GM18870 (cell line): ENCODE measurements at regions not wholly inside any gene's neighbourhood (a gene's known extent, or its start where the extent isn't known, plus 50 kb on each side); places are given as distances from the start of the nearest gene placed in this dataset.
"Not testable (repeated sequence)": the region's sequence is repeated elsewhere in the genome, so short reads cannot be mapped to it uniquely, and the experiment has no call there.

ENCODE experiments used
- ATAC-seq: cut with Tn5 transposase; IDR thresholded peaks from one replicate; pipeline ENCODE4 v1.9.1; 2021; ENCODE audit warnings: moderate library complexity; ENCODE audit not compliant: unreplicated experiment

GRCh38 chr16:73426433-73427160, 378.7 kb upstream of the ZFHX3 start:
- no peak for ATAC-seq

DNA sequence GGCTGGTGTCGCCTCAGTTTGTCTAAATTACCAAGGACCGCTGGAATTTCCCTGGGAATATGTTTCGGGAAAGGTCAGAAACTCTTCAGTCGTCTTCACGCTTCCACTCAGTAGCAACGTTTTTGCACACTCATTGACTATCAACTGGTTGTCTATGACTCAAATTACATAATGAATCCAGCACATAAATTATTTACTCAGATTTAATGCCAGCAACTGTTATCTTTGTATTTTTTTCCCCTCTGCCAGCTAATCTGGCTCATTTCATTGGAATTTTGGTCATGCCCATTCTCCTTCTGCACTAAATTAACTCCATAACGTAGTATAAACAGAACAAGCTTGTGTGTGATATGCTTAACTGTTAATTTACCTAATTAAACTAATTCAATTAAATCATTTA, 372.7 kb upstream of the ZFHX3 start:
- no peak for ATAC-seq

- no peak for ATAC-seq
These were observed 372.3 kb upstream of the ZFHX3 start for GRCh38 chr16:73420244-73420643.

- ATAC-seq, result no peak
These were observed 370.8 kb upstream of the ZFHX3 start for GRCh38 chr16:73418691-73419090.

DNA sequence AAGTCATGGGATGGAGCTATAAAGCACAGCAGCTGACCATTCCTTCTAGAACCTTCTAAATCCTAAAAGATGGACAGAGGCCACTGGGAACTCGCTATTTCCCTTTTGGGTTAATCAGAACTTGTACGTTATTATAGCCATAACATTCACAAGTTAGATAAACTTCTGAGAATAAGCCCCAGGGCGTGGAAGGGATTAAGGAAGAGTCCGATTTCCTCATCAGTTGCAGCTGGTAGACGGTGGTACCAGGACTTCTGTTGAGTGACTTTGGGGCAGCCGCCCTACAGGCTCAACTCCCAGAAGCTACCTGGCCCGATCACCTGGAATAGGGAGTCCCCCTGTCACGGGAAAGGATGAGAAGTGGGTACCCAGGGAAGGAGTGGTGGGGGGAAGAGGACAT, 370.1 kb upstream of the ZFHX3 start:
- ATAC-seq, result no peak

DNA sequence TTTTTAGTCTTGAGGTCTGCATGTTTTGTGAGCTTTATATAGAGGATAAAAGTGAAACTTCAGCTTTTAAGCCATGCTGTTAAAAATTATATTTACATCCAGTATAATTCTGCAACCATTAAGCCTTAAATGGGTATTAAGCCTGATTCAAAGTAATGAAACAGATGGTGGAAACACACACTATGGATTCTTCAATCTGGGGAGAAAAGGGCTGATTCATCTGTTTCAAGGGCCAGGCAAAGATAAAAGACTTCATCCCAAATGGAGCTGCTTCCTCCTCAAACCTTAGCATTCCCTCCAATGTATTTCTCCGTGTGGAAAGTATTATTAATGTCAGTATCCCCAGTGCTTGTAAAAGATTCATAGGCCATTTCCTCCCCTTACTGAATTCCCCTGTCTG, 367.4 kb upstream of the ZFHX3 start:
- ATAC-seq, result no peak

DNA sequence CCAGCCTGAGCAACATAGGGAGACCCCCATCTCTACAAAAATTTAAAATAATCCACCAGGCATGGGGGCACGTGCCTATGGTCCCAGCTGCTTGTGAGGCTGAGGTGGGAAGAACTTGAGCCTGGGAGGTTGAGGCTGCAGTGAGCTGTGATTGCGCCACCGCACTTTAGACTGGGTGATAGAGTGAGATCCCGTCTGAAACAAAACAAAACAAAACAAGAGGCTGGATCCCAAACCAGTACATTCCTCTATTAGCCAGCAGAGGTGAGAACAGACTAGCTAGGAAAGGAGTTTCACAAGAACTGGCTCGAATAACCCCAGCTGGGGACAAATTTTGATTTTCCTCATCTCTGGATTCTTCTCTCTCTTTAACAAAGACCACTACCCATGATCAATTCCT, 366.7 kb upstream of the ZFHX3 start:
- no peak for ATAC-seq

DNA sequence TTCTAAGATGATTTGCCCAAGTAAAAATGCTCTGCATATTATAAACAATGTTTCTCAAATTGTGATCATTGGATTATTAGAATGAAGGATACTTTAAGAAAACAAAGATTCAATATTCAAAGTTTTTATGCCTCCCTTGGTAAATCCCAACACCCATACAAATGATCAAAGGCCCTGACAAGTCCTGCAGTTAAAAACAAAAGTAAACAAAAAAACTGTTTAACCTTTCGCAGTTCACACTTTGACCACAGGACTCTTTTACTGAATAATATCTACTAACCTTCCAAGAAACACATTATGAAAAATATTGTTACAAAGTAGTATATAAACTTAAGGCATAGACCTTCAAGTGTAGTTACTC, 365.9 kb upstream of the ZFHX3 start:
- ATAC-seq, result no peak

- ATAC-seq, result no peak
These were observed 365.3 kb upstream of the ZFHX3 start for GRCh38 chr16:73413091-73413829.

GRCh38 chr16:73412416-73412815, 364.5 kb upstream of the ZFHX3 start:
- no peak for ATAC-seq

DNA sequence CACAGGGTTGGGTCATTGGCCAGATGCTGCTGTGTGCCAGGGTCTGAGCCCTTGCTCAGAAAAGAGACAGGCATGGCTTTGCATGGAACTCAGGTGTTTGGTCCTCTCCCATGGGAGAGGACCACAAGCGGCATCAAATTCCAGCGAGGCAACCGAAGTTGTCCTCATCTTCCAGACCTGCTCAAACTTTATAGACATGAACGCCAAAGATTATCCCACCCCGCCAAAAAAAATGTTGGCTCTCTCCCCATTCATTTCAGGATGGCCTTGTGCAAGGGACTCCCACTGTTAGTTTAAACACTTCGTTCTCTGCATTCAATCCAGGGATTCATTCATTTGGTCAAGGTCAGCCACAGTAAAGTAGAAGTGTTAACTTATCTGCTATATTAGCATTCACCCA, 360.8 kb upstream of the ZFHX3 start:
- ATAC-seq, result no peak

DNA sequence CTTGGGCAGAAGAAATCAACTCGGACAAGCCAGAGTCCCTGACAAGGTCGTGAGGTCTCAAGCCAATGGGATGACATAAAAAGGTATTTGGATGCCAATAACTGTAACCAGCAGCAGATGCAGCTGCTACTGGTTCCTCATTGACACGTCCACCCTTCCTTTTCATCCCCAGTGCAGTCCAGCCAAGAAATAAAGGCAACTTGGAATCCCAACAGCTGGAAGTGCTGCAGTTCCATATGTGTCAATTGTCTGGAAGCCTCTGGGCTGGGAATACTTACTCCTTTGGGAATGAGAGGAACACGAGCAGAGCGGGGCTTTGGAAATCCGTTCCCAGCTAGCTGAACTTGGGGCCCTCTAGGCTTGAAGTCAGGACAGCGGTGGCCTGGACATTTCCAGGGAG, 360.4 kb upstream of the ZFHX3 start:
- no peak for ATAC-seq

DNA sequence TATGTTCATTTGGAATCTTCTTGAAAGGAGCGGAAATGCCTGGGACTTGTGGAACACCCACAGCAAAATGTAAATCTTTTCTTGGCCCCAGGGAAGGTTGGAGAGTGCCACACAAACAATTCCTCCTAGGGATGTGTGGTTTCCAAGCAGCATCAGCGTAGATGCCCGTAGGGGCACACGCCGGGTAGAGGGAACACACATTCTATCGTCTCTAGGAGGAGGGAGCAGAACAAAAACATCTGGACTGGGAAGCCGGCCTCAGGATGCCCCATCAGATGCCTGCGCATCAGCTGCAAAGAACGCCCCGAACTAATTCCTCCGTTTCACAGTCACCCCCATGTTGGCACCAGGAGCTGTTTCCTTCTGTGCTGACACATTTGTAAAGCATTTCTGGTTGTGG, 357.9 kb upstream of the ZFHX3 start:
- ATAC-seq, result no peak

DNA sequence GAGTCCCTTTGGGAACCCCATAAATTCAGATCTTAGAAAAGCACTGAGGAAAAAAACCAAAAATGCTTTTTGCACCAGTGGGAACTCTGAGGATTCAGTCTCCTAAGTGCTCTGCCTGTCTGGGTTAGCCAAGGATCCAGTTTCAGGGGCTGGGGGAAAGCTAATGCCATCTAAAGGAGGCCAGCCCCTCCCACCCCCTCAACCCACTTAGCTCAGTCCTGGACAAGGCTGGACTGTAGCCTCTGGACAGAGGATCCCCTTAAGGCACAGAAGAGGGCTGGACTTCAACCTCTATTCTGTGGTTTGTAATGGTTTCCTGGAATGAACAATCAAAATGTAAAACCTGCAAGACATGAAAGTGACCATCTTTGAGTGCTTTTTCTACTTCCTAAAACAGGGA, 356.1 kb upstream of the ZFHX3 start:
- no peak for ATAC-seq

- ATAC-seq, result no peak
These were observed 355.4 kb upstream of the ZFHX3 start for GRCh38 chr16:73403291-73403690.

DNA sequence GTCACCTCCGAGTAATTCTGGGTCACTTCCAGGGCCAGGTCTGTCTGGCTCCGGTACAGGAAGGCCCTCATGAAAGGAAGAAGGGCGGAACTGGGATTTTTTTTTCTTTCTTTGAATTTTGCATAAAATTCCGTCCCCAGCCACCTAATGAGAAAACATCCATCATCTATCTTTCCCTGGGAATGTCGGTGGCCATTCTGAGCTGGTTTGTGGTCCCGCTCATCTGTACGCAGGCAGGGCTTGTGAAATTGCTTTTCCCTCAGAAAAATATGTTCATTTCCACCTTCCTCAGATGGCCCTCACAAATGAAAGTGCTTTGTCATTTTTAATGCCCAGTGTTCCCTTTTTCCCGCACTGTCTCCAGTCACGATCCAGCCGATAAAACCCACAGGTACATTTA, 353.0 kb upstream of the ZFHX3 start:
- ATAC-seq, result no peak

DNA sequence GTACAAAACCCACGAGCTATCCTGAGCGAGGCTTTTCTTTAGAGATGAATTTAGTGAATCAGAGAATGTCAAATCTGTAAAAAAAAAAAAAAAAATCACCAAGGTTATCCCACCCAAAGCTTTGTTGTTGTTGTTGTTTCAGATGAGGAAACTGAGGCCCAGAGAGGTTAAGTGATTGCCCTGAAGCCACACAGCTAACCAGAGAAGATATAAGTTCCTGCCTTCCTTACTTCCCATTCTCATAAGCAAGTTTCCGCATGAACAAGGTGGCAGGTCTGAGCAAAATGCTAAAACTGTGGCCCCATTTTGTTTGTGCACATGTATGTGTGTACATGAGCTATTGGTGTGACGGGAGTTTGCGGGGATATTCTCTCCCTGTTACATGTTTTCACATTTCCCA, 352.1 kb upstream of the ZFHX3 start:
- no peak for ATAC-seq

- ATAC-seq, result no peak
These were observed 351.6 kb upstream of the ZFHX3 start for GRCh38 chr16:73399486-73399885.

- ATAC-seq, result not testable (repeated sequence)
These were observed 350.7 kb upstream of the ZFHX3 start for GRCh38 chr16:73398604-73399003.

- ATAC-seq, result no peak
These were observed 348.6 kb upstream of the ZFHX3 start for GRCh38 chr16:73396556-73396955.

DNA sequence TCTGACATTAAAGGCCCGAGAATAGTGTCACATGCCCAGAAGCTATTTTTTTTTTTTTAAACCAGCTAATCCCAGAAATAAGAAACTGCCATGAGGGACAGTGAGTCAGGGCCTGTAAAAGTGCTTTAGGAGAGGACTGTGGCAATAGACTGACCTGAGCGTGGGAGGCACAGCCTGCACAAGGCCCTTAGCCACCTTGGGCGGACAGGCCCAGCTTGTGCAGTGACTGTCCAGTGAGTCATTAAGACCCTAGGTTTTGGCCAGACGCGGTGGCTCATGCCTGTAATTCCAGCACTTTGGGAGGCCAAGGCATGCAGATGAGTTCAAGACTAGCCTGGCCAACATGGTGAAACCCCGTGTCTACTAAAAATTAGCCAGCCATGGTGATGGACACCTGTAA, 343.0 kb upstream of the ZFHX3 start:
- ATAC-seq, result no peak

DNA sequence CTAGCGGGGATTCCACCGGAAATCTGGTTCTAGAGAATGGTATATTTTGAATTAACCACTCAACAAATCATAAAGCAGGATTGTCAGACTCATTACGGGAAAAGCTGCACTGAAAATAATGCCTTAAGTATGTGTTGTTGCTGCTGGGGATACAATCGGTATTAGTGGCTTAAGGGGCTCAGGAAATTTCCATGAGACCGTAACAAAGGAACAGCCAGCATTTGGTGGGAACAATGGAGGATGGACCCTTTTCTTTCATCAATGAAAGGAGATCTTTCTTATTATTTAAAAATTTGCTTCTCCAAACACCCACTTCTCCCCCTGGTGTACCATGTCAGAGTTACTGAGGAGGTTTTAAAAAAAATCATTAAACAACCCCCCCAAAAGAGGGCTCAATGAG, 342.6 kb upstream of the ZFHX3 start:
- no peak for ATAC-seq

DNA sequence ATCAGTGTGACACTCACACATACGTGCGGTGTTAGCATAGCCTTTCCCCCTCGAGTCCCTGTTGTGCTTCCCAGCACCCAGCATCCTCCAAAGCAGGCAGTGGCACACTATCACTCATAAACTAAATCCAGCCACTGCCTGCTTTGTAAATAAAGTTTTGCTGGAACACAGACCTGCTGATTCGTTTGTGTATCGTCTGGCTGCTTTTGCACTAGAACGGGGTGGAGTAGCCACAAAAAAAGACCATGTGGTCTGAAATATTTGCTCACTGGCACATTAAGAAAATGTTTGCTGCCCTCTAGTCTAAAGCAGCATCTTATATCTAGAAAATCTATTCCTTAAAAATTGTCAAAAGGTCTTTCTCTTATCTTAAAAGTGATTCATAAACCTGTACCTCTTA, 341.2 kb upstream of the ZFHX3 start:
- ATAC-seq, result no peak
